H1 (cell line): ENCODE measurements at regions not wholly inside any gene's neighbourhood (a gene's known extent, or its start where the extent isn't known, plus 50 kb on each side); places are given as distances from the start of the nearest gene placed in this dataset.

Source experiments
- CTCF ChIA-PET: fragments of 300-600 bp; sonication (Branson Sonifier 250); formaldehyde crosslinking; loops from one replicate; lab custom pipeline; 2021; ENCODE audit not compliant: partially characterized antibody; lab: Charles Lee
- POLR2A ChIA-PET: fragments of 300-600 bp; sonication (Branson Sonifier 250); formaldehyde crosslinking; loops from one replicate; lab custom pipeline; 2021; ENCODE audit warnings: inconsistent platforms; ENCODE audit not compliant: partially characterized antibody; lab: Charles Lee
- DNase-seq, 2 experiments: peaks; one replicate each; pipeline versions ENCODE4 v3.0.0 to v3.0.0-alpha.2; 2010 to 2022; ENCODE audit warnings: low spot score in 2 of 2, low read depth in 1 of 2, mixed read lengths in 1 of 2
- FAIRE-seq: peaks from 2 replicates; lab custom pipeline; 2011; peaks lifted over from hg19 to GRCh38; lab: Jason Lieb, UNC
- H2AFZ ChIP-seq: 2 replicates; pipeline ENCODE4 v1.8.1; 2012; ENCODE audit warnings: low read length, inconsistent platforms
- H2AK5ac ChIP-seq: 2 replicates; pipeline ENCODE4 v1.6.1; 2013; ENCODE audit warnings: low read depth, low read length
- H2BK120ac ChIP-seq: replicated peaks from 2 replicates; pipeline ENCODE3; 2013; ENCODE audit warnings: low read depth, low read length, inconsistent platforms
- H2BK12ac ChIP-seq: 2 replicates; pipeline ENCODE4 v1.6.1; 2013; ENCODE audit warnings: low read depth, low read length
- H2BK15ac ChIP-seq: 2 replicates; pipeline ENCODE4 v1.6.1; 2013; ENCODE audit warnings: low read length
- H2BK20ac ChIP-seq: 2 replicates; pipeline ENCODE4 v1.6.1; 2013; ENCODE audit warnings: low read length
- H2BK5ac ChIP-seq: 2 replicates; pipeline ENCODE4 v1.6.1; 2013; ENCODE audit warnings: low read depth, low read length
- H3K14ac ChIP-seq: 2 replicates; pipeline ENCODE4 v1.6.1; 2013; ENCODE audit warnings: inconsistent platforms; ENCODE audit not compliant: insufficient read length
- H3K18ac ChIP-seq: 2 replicates; pipeline ENCODE4 v1.6.1; 2013; ENCODE audit warnings: low read length; ENCODE audit errors: extremely low read depth
- H3K23ac ChIP-seq: 2 replicates; pipeline ENCODE4 v1.6.1; 2013; ENCODE audit warnings: inconsistent platforms; ENCODE audit not compliant: insufficient read length
- H3K23me2 ChIP-seq: 2 replicates; pipeline ENCODE4 v1.6.1; 2013; ENCODE audit warnings: low read depth, low read length
- H3K27ac ChIP-seq: 2 replicates; pipeline ENCODE4 v1.6.1; 2011; ENCODE audit warnings: low read depth, low read length, inconsistent platforms
- H3K27me3 ChIP-seq, 4 experiments: replicated peaks in 1 of 4; 1 replicate in 1 of 4; 2 replicates in 3 of 4; pipeline versions ENCODE4 v1.6.1 to v1.8.1; 2011 to 2013; ENCODE audit warnings: low read length in 3 of 4, mild to moderate bottlenecking in 3 of 4, inconsistent platforms in 2 of 4, mixed read lengths in 2 of 4, moderate library complexity in 1 of 4; ENCODE audit not compliant: control insufficient read depth in 3 of 4, insufficient read depth in 3 of 4; ENCODE audit errors: extremely low read depth in 1 of 4
- H3K36me3 ChIP-seq, 4 experiments: 2 replicates each; pipeline versions ENCODE4 v1.6.1 to v1.8.1; 2011 to 2013; ENCODE audit warnings: mild to moderate bottlenecking in 4 of 4, low read length in 3 of 4, moderate library complexity in 2 of 4, control low read depth in 1 of 4, inconsistent platforms in 1 of 4; ENCODE audit not compliant: insufficient read depth in 4 of 4, control insufficient read depth in 2 of 4
- H3K4ac ChIP-seq: replicated peaks from 2 replicates; pipeline ENCODE3; 2013; ENCODE audit warnings: low read length, low read depth, mixed read lengths, inconsistent platforms; ENCODE audit not compliant: insufficient read length
- H3K4me1 ChIP-seq, 4 experiments: replicated peaks in 1 of 4; 1 replicate in 1 of 4; 2 replicates in 3 of 4; pipeline versions ENCODE4 v1.6.1 to v1.8.1; 2011 to 2013; ENCODE audit warnings: low read length in 3 of 4, inconsistent platforms in 2 of 4, mixed read lengths in 1 of 4; ENCODE audit not compliant: insufficient read depth in 4 of 4, control insufficient read depth in 3 of 4
- H3K4me2 ChIP-seq, 2 experiments: 2 replicates each; pipeline versions ENCODE4 v1.6.1 to v1.8.1; 2011 to 2013; ENCODE audit warnings: low read depth in 2 of 2, low read length in 2 of 2, control low read depth in 1 of 2, inconsistent platforms in 1 of 2, mild to moderate bottlenecking in 1 of 2; ENCODE audit not compliant: insufficient read depth in 1 of 2
- H3K4me3 ChIP-seq, 4 experiments: fragments of 200-600, 300-600 bp in 1 of 4; sonication (generic), shearing (Covaris generic), sonication (Bioruptor Twin) in 1 of 4; 2 replicates each; pipeline versions ENCODE4 v1.5.1 to v1.8.1; 2011 to 2016; ENCODE audit warnings: low read length in 4 of 4, low read depth in 3 of 4, control low read depth in 2 of 4, inconsistent platforms in 2 of 4, mild to moderate bottlenecking in 2 of 4, mixed read lengths in 1 of 4, moderate library complexity in 1 of 4; ENCODE audit not compliant: insufficient read depth in 2 of 4; ENCODE audit errors: extremely low read depth in 1 of 4
- H3K56ac ChIP-seq: replicated peaks from 2 replicates; pipeline ENCODE3; 2013; ENCODE audit warnings: low read depth, mild to moderate bottlenecking, mixed read lengths, low read length, inconsistent platforms; ENCODE audit not compliant: insufficient read length
- H3K79me1 ChIP-seq: 2 replicates; pipeline ENCODE4 v1.6.1; 2013; ENCODE audit warnings: low read depth, low read length, control low read depth
- H3K79me2 ChIP-seq, 2 experiments: 2 replicates each; pipeline versions ENCODE4 v1.6.1 to v1.8.1; 2012 to 2013; ENCODE audit warnings: low read length in 2 of 2, mild to moderate bottlenecking in 2 of 2, inconsistent platforms in 1 of 2; ENCODE audit not compliant: insufficient read depth in 2 of 2, control insufficient read depth in 1 of 2
- H3K9ac ChIP-seq, 4 experiments: replicated peaks in 1 of 4; 1 replicate in 1 of 4; 2 replicates in 3 of 4; pipeline versions ENCODE4 v1.6.1 to v1.8.1; 2011 to 2013; ENCODE audit warnings: low read depth in 3 of 4, low read length in 3 of 4, control low read depth in 2 of 4, mild to moderate bottlenecking in 2 of 4, moderate library complexity in 2 of 4, inconsistent platforms in 1 of 4; ENCODE audit errors: extremely low read depth in 1 of 4
- H3K9me3 ChIP-seq, 2 experiments: 2 replicates each; pipeline versions ENCODE4 v1.6.1 to v1.8.1; 2012 to 2013; ENCODE audit warnings: mild to moderate bottlenecking in 2 of 2, moderate library complexity in 2 of 2, control low read depth in 1 of 2, inconsistent platforms in 1 of 2, low read depth in 1 of 2, low read length in 1 of 2, mixed read lengths in 1 of 2; ENCODE audit not compliant: insufficient read depth in 2 of 2
- H4K20me1 ChIP-seq, 2 experiments: replicated peaks in 1 of 2; 2 replicates each; pipeline versions ENCODE3 to v1.8.1; 2011 to 2013; ENCODE audit warnings: inconsistent platforms in 2 of 2, low read length in 2 of 2, mild to moderate bottlenecking in 1 of 2; ENCODE audit not compliant: insufficient read depth in 2 of 2, control insufficient read depth in 1 of 2
- H4K5ac ChIP-seq: 2 replicates; pipeline ENCODE4 v1.6.1; 2013; ENCODE audit warnings: low read length, low read depth, mixed read lengths, inconsistent platforms; ENCODE audit not compliant: insufficient read length
- H4K8ac ChIP-seq: 2 replicates; pipeline ENCODE4 v1.8.0; 2013; ENCODE audit warnings: mild to moderate bottlenecking, moderate library complexity, low read length, inconsistent platforms; ENCODE audit not compliant: insufficient read depth; ENCODE audit errors: extremely low read depth
- H4K91ac ChIP-seq: replicated peaks from 2 replicates; pipeline ENCODE3; 2013; ENCODE audit warnings: low read length, mixed read lengths, inconsistent platforms; ENCODE audit not compliant: insufficient read length
- BCL11A ChIP-seq, 2 experiments: IDR thresholded peaks; one replicate each; pipeline ENCODE4 v1.6.1; 2011; ENCODE audit warnings: low read depth in 2 of 2, low read length in 2 of 2, mild to moderate bottlenecking in 2 of 2
- CHD2 ChIP-seq: IDR thresholded peaks from 2 replicates; pipeline ENCODE4 v1.6.1; 2012; ENCODE audit warnings: low read length, improper control_type of control experiment
- HDAC2 ChIP-seq, 2 experiments: fragments of 300-600 bp in 1 of 2; sonication (generic) in 1 of 2; IDR thresholded peaks; 2 replicates each; pipeline ENCODE4 v1.6.1; 2011 to 2012; ENCODE audit warnings: low read depth in 2 of 2, low read length in 2 of 2, mild to moderate bottlenecking in 2 of 2, moderate library complexity in 2 of 2, borderline replicate concordance in 1 of 2, inconsistent platforms in 1 of 2
- KDM1A ChIP-seq: fragments of 200-600, 300-600 bp; sonication (generic); IDR thresholded peaks from 2 replicates; pipeline ENCODE4 v1.7.1; 2016; ENCODE audit warnings: mild to moderate bottlenecking, low read length, borderline replicate concordance
- MAFK ChIP-seq: IDR thresholded peaks from 2 replicates; pipeline ENCODE4 v1.6.1; 2012; ENCODE audit warnings: low read depth, mild to moderate bottlenecking, improper control_type of control experiment, low read length
- NANOG ChIP-seq: IDR thresholded peaks from 2 replicates; pipeline ENCODE4 v1.6.1; 2011; ENCODE audit warnings: low read length, low read depth, mild to moderate bottlenecking, inconsistent platforms; ENCODE audit not compliant: insufficient read depth, poor library complexity, severe bottlenecking
- POLR2AphosphoS5 ChIP-seq: IDR thresholded peaks from 2 replicates; pipeline ENCODE4 v1.6.1; 2011; ENCODE audit warnings: low read depth, low read length
- RFX5 ChIP-seq: IDR thresholded peaks from 2 replicates; pipeline ENCODE4 v1.6.1; 2011; ENCODE audit warnings: low read depth, low read length, improper control_type of control experiment, borderline replicate concordance
- RNF2 ChIP-seq: fragments of 200-900, 300-1000 bp; sonication (generic); IDR thresholded peaks from 2 replicates; pipeline ENCODE4 v1.7.1; 2016; ENCODE audit warnings: borderline replicate concordance, low read depth, mild to moderate bottlenecking, antibody characterized with exemption, low read length; ENCODE audit not compliant: poor library complexity, severe bottlenecking; ENCODE audit errors: missing control alignments
- SIN3A ChIP-seq, 2 experiments: IDR thresholded peaks in 1 of 2; conservative IDR thresholded peaks in 1 of 2; 2 replicates each; pipeline ENCODE4 v1.6.1; 2011 to 2012; ENCODE audit warnings: low read length in 2 of 2, improper control_type of control experiment in 1 of 2, low read depth in 1 of 2, mild to moderate bottlenecking in 1 of 2
- SIRT6 ChIP-seq: IDR thresholded peaks from one replicate; pipeline ENCODE4 v1.7.1; 2012; ENCODE audit warnings: low read length, inconsistent platforms
- SP1 ChIP-seq: IDR thresholded peaks from 2 replicates; pipeline ENCODE4 v1.6.1; 2011; ENCODE audit warnings: low read depth, low read length
- WGBS, 2 experiments: shearing (Covaris generic) in 1 of 2; methylation state at CpG; one replicate each; pipeline versions ENCODE4 v1.1.6 to v1.1.7; 2013 to 2015; ENCODE audit warnings: low lambda C conversion rate in 2 of 2, mixed read lengths in 2 of 2, inconsistent platforms in 1 of 2, low coverage in 1 of 2, missing lambda C conversion rate in 1 of 2; ENCODE audit not compliant: insufficient replicate concordance in 2 of 2, insufficient coverage in 1 of 2, insufficient read length in 1 of 2; ENCODE audit errors: extremely low coverage in 1 of 2, missing lambda C conversion rate in 1 of 2; 5-methylcytosine and 5-hydroxymethylcytosine counted together
- TF ChIP-seq, protein P1 (sequence below): IDR thresholded peaks from 2 replicates; pipeline ENCODE4 v1.6.1; 2012; ENCODE audit warnings: inconsistent platforms

DNA sequence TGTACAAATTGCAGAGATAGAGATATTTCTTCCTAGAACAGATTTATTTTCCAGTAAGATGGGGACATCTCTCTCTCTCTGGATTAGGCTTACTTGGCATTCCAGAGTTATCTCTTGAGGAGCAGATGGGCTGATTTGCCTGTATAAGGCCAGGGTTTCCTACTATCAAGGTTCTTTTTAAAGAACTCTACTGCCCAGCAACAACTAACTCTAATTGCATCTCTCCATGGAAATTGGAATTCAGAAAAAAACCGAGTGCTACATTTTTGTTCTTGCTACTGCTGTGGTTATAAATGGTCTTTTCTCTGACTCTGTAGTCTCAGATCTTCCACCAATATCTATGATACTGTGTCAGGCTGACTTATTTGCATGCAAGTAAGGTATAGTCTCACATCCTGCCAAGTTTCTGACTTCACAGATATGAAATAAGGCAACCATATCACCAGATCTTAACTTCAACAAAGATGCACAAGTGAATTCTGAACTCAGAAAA lies 161.1 kb downstream of the CRPPA start:
- Histone ChIP-seq H3K9ac (no peak overlapping the region), H4K20me1 (no peaks in the 10 kb centered on the region), H3K4me3 (no peak overlapping the region), H3K18ac (no peak overlapping the region), H2BK15ac (no peak overlapping the region), H4K91ac (no peak overlapping the region), H2AFZ (no peak overlapping the region), H3K23ac (no peak overlapping the region), H3K79me2 (no peaks in the 10 kb centered on the region), H3K4ac (no peak overlapping the region), H2BK5ac (no peak overlapping the region), H3K23me2 (no peaks in the 10 kb centered on the region), H3K36me3 (no peaks in the 10 kb centered on the region), H3K27ac (no peak overlapping the region), H3K27me3 (no peaks in the 10 kb centered on the region), H4K8ac (no peak overlapping the region), H3K79me1 (no peaks in the 10 kb centered on the region), H3K56ac (no peak overlapping the region), H3K14ac (no peak overlapping the region), H3K9me3 (no peaks in the 10 kb centered on the region), H3K4me2 (no peak overlapping the region), H2AK5ac (no peak overlapping the region), H2BK12ac (no peak overlapping the region), H2BK20ac (no peak overlapping the region), H4K5ac (no peak overlapping the region), H2BK120ac (no peak overlapping the region), H3K4me1 (no peaks in the 10 kb centered on the region)
- DNase-seq (no peak), FAIRE-seq (no peak)
- WGBS, 2 experiments, result 79% methylated on average over 1 of the region's 1 CpG; no CpG with 5 or more reads in 1 of the 2 experiments
- ChIA-PET POLR2A (no interaction called here), CTCF (interaction anchor here (0.8 kb wide), 1 partner anchor 1580 kb away, joined by 3 read pairs; no protein-coding TSS in a partner anchor)
- TF ChIP-seq RNF2, result no peak
- TF ChIP-seq SIN3A (conservative IDR thresholded peaks at IDR 0.05 in 1 of 2, IDR thresholded peaks at IDR 0.05 in 1 of 2; ENCODE audit: low read depth in 1 of 2, low read length in 2 of 2), result no peak
- TF ChIP-seq SIRT6, result no peak
- TF ChIP-seq NANOG, result no peak
- TF ChIP-seq HDAC2 (IDR thresholded peaks at IDR 0.05; ENCODE audit: borderline replicate concordance in 1 of 2, low read depth in 2 of 2, low read length in 2 of 2), result no peak
- no peak for TF ChIP-seq SP1
- TF ChIP-seq, protein P1, sequence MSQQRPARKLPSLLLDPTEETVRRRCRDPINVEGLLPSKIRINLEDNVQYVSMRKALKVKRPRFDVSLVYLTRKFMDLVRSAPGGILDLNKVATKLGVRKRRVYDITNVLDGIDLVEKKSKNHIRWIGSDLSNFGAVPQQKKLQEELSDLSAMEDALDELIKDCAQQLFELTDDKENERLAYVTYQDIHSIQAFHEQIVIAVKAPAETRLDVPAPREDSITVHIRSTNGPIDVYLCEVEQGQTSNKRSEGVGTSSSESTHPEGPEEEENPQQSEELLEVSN, result no peak
- TF ChIP-seq BCL11A (IDR thresholded peaks at IDR 0.05; ENCODE audit: low read depth in 2 of 2, low read length in 2 of 2), result no peak
- TF ChIP-seq POLR2AphosphoS5, result no peak
- TF ChIP-seq RFX5, result no peak
- no peak for TF ChIP-seq CHD2
- TF ChIP-seq MAFK, result no peak
- TF ChIP-seq KDM1A, result no peak
